ENCODE measurements at regions not wholly inside any gene's neighbourhood (a gene's known extent, or its start where the extent isn't known, plus 50 kb on each side); places are given as distances from the start of the nearest gene placed in this dataset.

DNA sequence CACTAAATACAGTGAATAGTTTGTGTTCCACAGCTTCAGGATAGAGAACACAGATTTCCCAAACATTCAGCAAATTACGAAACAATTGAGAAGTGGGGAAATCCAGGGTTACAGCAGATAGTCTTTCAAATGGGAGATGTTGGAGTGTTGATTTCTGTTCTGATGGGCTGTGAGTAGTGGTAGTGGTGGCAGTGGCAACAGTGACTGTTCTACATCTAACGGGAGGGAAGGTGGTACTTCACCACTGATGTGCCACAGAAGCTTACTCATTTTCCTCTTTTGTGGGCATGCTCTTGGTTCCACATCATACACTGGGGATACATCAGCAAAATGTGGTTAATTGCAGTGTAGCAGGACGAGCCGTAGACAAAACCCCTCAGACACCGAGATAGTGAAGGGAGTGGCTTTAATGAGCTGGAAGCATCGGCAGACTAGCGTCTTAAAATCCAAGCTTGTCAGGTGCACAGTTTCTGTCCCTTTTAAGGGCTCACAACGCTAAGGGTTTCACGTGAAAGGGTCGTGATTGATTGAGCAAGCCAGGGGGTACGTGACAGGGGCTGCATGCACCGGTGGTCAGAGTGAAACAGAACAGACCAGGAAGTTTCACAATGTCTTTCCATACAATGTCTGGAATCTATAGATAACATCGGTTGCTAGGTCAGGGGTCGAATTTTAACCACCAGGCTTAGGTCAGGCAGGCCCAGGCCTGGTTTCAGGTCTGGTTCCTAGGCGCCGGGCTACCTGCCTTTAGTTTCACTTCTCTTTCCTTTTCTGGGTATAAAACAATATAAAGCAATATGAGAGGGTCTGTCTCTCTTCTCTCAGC, 330.6 kb upstream of the FBXO33 start (continued):
- TF ChIP-seq, protein P1, sequence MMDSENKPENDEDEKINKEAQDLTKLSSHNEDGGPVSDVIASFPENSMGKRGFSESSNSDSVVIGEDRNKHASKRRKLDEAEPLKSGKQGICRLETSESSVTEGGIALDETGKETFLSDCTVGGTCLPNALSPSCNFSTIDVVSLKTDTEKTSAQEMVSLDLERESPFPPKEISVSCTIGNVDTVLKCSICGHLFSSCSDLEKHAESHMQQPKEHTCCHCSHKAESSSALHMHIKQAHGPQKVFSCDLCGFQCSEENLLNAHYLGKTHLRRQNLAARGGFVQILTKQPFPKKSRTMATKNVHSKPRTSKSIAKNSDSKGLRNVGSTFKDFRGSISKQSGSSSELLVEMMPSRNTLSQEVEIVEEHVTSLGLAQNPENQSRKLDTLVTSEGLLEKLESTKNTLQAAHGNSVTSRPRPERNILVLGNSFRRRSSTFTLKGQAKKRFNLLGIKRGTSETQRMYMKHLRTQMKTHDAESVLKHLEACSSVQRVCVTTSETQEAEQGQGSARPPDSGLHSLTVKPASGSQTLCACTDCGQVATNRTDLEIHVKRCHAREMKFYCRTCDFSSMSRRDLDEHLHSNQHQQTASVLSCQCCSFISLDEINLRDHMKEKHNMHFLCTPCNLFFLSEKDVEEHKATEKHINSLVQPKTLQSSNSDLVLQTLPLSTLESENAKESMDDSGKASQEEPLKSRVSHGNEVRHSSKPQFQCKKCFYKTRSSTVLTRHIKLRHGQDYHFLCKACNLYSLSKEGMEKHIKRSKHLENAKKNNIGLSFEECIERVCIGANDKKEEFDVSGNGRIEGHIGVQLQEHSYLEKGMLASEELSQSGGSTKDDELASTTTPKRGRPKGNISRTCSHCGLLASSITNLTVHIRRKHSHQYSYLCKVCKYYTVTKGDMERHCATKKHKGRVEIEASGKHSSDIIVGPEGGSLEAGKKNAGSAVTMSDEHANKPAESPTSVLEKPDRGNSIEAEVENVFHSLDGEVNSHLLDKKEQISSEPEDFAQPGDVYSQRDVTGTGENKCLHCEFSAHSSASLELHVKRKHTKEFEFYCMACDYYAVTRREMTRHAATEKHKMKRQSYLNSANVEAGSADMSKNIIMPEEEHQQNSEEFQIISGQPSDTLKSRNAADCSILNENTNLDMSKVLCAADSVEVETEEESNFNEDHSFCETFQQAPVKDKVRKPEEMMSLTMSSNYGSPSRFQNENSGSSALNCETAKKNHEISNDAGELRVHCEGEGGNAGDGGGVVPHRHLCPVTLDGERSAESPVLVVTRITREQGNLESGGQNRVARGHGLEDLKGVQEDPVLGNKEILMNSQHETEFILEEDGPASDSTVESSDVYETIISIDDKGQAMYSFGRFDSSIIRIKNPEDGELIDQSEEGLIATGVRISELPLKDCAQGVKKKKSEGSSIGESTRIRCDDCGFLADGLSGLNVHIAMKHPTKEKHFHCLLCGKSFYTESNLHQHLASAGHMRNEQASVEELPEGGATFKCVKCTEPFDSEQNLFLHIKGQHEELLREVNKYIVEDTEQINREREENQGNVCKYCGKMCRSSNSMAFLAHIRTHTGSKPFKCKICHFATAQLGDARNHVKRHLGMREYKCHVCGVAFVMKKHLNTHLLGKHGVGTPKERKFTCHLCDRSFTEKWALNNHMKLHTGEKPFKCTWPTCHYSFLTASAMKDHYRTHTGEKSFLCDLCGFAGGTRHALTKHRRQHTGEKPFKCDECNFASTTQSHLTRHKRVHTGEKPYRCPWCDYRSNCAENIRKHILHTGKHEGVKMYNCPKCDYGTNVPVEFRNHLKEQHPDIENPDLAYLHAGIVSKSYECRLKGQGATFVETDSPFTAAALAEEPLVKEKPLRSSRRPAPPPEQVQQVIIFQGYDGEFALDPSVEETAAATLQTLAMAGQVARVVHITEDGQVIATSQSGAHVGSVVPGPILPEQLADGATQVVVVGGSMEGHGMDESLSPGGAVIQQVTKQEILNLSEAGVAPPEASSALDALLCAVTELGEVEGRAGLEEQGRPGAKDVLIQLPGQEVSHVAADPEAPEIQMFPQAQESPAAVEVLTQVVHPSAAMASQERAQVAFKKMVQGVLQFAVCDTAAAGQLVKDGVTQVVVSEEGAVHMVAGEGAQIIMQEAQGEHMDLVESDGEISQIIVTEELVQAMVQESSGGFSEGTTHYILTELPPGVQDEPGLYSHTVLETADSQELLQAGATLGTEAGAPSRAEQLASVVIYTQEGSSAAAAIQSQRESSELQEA (CRISPR knock-in tag; IDR thresholded peaks at IDR 0.05; ENCODE audit: not compliant biosample characterization), result peak; percentile 83
- TF ChIP-seq, protein P2, sequence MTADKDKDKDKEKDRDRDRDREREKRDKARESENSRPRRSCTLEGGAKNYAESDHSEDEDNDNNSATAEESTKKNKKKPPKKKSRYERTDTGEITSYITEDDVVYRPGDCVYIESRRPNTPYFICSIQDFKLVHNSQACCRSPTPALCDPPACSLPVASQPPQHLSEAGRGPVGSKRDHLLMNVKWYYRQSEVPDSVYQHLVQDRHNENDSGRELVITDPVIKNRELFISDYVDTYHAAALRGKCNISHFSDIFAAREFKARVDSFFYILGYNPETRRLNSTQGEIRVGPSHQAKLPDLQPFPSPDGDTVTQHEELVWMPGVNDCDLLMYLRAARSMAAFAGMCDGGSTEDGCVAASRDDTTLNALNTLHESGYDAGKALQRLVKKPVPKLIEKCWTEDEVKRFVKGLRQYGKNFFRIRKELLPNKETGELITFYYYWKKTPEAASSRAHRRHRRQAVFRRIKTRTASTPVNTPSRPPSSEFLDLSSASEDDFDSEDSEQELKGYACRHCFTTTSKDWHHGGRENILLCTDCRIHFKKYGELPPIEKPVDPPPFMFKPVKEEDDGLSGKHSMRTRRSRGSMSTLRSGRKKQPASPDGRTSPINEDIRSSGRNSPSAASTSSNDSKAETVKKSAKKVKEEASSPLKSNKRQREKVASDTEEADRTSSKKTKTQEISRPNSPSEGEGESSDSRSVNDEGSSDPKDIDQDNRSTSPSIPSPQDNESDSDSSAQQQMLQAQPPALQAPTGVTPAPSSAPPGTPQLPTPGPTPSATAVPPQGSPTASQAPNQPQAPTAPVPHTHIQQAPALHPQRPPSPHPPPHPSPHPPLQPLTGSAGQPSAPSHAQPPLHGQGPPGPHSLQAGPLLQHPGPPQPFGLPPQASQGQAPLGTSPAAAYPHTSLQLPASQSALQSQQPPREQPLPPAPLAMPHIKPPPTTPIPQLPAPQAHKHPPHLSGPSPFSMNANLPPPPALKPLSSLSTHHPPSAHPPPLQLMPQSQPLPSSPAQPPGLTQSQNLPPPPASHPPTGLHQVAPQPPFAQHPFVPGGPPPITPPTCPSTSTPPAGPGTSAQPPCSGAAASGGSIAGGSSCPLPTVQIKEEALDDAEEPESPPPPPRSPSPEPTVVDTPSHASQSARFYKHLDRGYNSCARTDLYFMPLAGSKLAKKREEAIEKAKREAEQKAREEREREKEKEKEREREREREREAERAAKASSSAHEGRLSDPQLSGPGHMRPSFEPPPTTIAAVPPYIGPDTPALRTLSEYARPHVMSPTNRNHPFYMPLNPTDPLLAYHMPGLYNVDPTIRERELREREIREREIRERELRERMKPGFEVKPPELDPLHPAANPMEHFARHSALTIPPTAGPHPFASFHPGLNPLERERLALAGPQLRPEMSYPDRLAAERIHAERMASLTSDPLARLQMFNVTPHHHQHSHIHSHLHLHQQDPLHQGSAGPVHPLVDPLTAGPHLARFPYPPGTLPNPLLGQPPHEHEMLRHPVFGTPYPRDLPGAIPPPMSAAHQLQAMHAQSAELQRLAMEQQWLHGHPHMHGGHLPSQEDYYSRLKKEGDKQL (CRISPR knock-in tag; IDR thresholded peaks at IDR 0.05; ENCODE audit: low read depth), result peak; percentile 68; the same call in 1 of the 2 replicates
- TF ChIP-seq GABPA (IDR thresholded peaks at IDR 0.05; ENCODE audit: low read depth, low read length), result no peak
- peak; percentile 73 for TF ChIP-seq GABPA (CRISPR knock-in tag; IDR thresholded peaks at IDR 0.05; ENCODE audit: low read depth)
- no peak for TF ChIP-seq MATR3 (CRISPR knock-in tag; IDR thresholded peaks at IDR 0.05)
- peak; percentile 89 for TF ChIP-seq ERF (CRISPR knock-in tag; IDR thresholded peaks at IDR 0.05)
- TF ChIP-seq ZNF746 (CRISPR knock-in tag; IDR thresholded peaks at IDR 0.05), result peak; percentile 53
- peak; percentile 97 for TF ChIP-seq ZBTB3 (CRISPR knock-in tag; IDR thresholded peaks at IDR 0.05; ENCODE audit: borderline replicate concordance, low read depth)
- 0 out of 2 replicates have a peak, but pooled peaks have one; percentile 80 for TF ChIP-seq ZFP82 (CRISPR knock-in tag; IDR thresholded peaks at IDR 0.05; ENCODE audit: borderline replicate concordance)
- no peak for TF ChIP-seq CREB1 (IDR thresholded peaks at IDR 0.05)
- peak; percentile 54; the same call in 1 of the 2 replicates for TF ChIP-seq CREB1 (CRISPR knock-in tag; IDR thresholded peaks at IDR 0.05)
- TF ChIP-seq TEAD2 (CRISPR knock-in tag; IDR thresholded peaks at IDR 0.05), result no peak
- TF ChIP-seq SATB2 (CRISPR knock-in tag; IDR thresholded peaks at IDR 0.05), result 0 out of 2 replicates have a peak, but pooled peaks have one; percentile 54
- TF ChIP-seq SMARCC2 (IDR thresholded peaks at IDR 0.05), result no peak

Measured in HepG2 (cell line).